CD14-positive monocyte (primary cell): ENCODE measurements at regions not wholly inside any gene's neighbourhood (a gene's known extent, or its start where the extent isn't known, plus 50 kb on each side); places are given as distances from the start of the nearest gene placed in this dataset.

Source experiments
- DNase-seq, 3 donors: peaks; one replicate each; pipeline ENCODE4 v3.0.0-alpha.2; 2011 to 2022
- H2AFZ ChIP-seq: 2 replicates; pipeline ENCODE4 v1.6.0; 2012; ENCODE audit warnings: mild to moderate bottlenecking, low read depth, low read length, inconsistent platforms; ENCODE audit not compliant: insufficient read depth, poor library complexity, severe bottlenecking
- H3K27ac ChIP-seq, 2 donors: 1 replicate in 1 of 2; 2 replicates in 1 of 2; pipeline ENCODE4 v1.5.1; 2012 to 2013; ENCODE audit warnings: low read length in 2 of 2, control low read depth in 1 of 2, inconsistent platforms in 1 of 2, low read depth in 1 of 2, mild to moderate bottlenecking in 1 of 2
- H3K27me3 ChIP-seq, 2 donors: one replicate each; pipeline versions ENCODE4 v1.6.0 to v1.6.1; 2011 to 2013; ENCODE audit warnings: low read length in 2 of 2; ENCODE audit not compliant: control insufficient read depth in 2 of 2, insufficient read depth in 2 of 2
- H3K36me3 ChIP-seq, 2 donors: replicated peaks in 1 of 2; 1 replicate in 1 of 2; 2 replicates in 1 of 2; pipeline versions ENCODE4 v1.5.1 to v1.6.1; 2012 to 2013; ENCODE audit warnings: low read length in 2 of 2, control low read depth in 1 of 2, inconsistent platforms in 1 of 2, mild to moderate bottlenecking in 1 of 2; ENCODE audit not compliant: insufficient read depth in 2 of 2, control insufficient read depth in 1 of 2
- H3K4me1 ChIP-seq, 2 donors: 1 replicate in 1 of 2; 2 replicates in 1 of 2; pipeline versions ENCODE4 v1.5.1 to v1.6.1; 2012 to 2013; ENCODE audit warnings: low read length in 2 of 2, control low read depth in 1 of 2, inconsistent platforms in 1 of 2, mild to moderate bottlenecking in 1 of 2, moderate library complexity in 1 of 2; ENCODE audit not compliant: insufficient read depth in 2 of 2, control insufficient read depth in 1 of 2
- H3K4me2 ChIP-seq: replicated peaks from 2 replicates; pipeline ENCODE3; 2012; ENCODE audit warnings: low read length, moderate library complexity, mild to moderate bottlenecking; ENCODE audit not compliant: poor library complexity, severe bottlenecking; ENCODE audit errors: extremely low read depth
- H3K4me3 ChIP-seq, 3 experiments: fragments of 200-600 bp in 1 of 3; sonication (generic) in 1 of 3; replicated peaks in 1 of 3; 1 replicate in 2 of 3; 2 replicates in 1 of 3; pipeline ENCODE4 v1.5.1; 2011 to 2013; ENCODE audit warnings: low read length in 3 of 3, mild to moderate bottlenecking in 3 of 3, control low read depth in 2 of 3, low read depth in 2 of 3, inconsistent platforms in 1 of 3, moderate library complexity in 1 of 3
- H3K79me2 ChIP-seq: 2 replicates; pipeline ENCODE4 v1.6.0; 2012; ENCODE audit warnings: mild to moderate bottlenecking, control low read depth, inconsistent platforms, low read length, moderate library complexity; ENCODE audit not compliant: insufficient read depth
- H3K9ac ChIP-seq: 2 replicates; pipeline ENCODE4 v1.6.0; 2017; ENCODE audit warnings: low read length, mild to moderate bottlenecking; ENCODE audit not compliant: insufficient read depth, poor library complexity, severe bottlenecking
- H3K9me3 ChIP-seq, 2 donors: replicated peaks in 1 of 2; 1 replicate in 1 of 2; 2 replicates in 1 of 2; pipeline versions ENCODE4 v1.5.1 to v1.6.1; 2012 to 2013; ENCODE audit warnings: low read length in 2 of 2, control low read depth in 1 of 2; ENCODE audit not compliant: control insufficient read depth in 1 of 2, insufficient read depth in 1 of 2
- H4K20me1 ChIP-seq: 2 replicates; pipeline ENCODE4 v1.6.0; 2012; ENCODE audit warnings: mild to moderate bottlenecking, low read length, control low read depth, moderate library complexity; ENCODE audit not compliant: insufficient read depth
- H3K27ac Mint-ChIP-seq, 7 donors: one replicate each; pipeline ENCODE4 v1.8.0; 2020; ENCODE audit warnings: mild to moderate bottlenecking in 7 of 7, mixed read lengths in 7 of 7, moderate library complexity in 6 of 7, inconsistent platforms in 2 of 7
- H3K27me3 Mint-ChIP-seq, 3 donors: one replicate each; pipeline ENCODE4 v1.8.0; 2021 to 2022; ENCODE audit warnings: low read depth in 3 of 3, mild to moderate bottlenecking in 3 of 3, mixed read lengths in 3 of 3, moderate library complexity in 3 of 3, inconsistent platforms in 1 of 3
- H3K36me3 Mint-ChIP-seq, 2 donors: one replicate each; pipeline ENCODE4 v1.8.0; 2020; ENCODE audit warnings: mixed read lengths in 2 of 2, inconsistent platforms in 1 of 2, mild to moderate bottlenecking in 1 of 2
- H3K4me1 Mint-ChIP-seq: one replicate; pipeline ENCODE4 v1.8.0; 2020; ENCODE audit warnings: mild to moderate bottlenecking, mixed read lengths
- H3K4me3 Mint-ChIP-seq, 2 donors: one replicate each; pipeline ENCODE4 v1.8.0; 2020; ENCODE audit warnings: mild to moderate bottlenecking in 2 of 2, mixed read lengths in 2 of 2, moderate library complexity in 1 of 2
- H3K9me3 Mint-ChIP-seq, 7 donors: one replicate each; pipeline ENCODE4 v1.8.0; 2020 to 2022; ENCODE audit warnings: mixed read lengths in 7 of 7, mild to moderate bottlenecking in 6 of 7, moderate library complexity in 6 of 7, inconsistent platforms in 2 of 7
- WGBS: methylation state at CpG from one replicate; pipeline ENCODE4 v1.1.5; 2013; ENCODE audit warnings: missing lambda C conversion rate; ENCODE audit not compliant: insufficient coverage; 5-methylcytosine and 5-hydroxymethylcytosine counted together
- intact Hi-C, 2 donors: fragments of 100-400 bp; cut with micrococcal nuclease; formaldehyde crosslinking; loops; one replicate each; pipeline versions ENCODE4 v1.15.0 to v1.15.1; 2023
- TF ChIP-seq, protein P1 (sequence below): fragments of 200-600 bp; IDR thresholded peaks from one replicate; pipeline ENCODE4 v1.8.0; 2022; ENCODE audit warnings: antibody characterized with exemption, mild to moderate bottlenecking

DNA sequence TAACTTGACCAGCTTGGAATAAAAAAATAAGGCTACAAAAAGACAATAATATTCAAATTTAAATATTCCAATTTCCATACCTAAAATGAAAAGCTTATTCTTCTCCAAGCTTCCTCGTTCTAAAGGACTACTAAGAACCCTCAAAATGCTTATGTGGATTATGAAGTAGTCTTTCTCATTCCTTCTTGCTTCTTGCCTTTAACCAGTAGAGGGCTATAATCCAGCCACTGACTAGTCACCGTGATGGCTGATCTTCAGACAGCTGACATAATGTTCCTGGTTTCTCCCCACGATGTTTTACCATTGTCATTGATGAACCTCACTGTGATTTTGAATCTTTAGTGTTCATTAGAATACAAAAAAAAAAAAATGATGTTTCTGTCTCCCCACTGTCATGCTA is 515.3 kb downstream of the TLE1 start:
- intact Hi-C loops, result no loop called here

DNA sequence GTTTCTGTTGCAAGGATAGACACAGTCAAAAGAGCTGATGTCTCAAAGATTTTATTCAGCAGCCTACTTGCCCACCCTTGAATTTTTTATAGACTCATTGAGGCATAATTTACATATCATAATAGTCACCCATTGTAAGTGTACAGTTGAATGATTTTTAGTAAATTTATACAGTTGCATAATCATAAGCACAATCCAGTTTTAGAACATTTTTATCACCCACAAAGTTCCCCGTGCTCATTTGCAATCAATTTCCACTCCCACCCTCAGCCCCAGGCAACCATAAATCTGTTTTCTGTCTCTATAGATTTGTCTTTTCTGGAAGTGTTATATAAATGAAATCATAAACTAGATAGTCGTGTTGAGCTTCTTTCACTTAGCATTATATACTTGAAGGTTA is 517.7 kb downstream of the TLE1 start:
- intact Hi-C loops, result no loop called here
- Histone ChIP-seq H3K27me3 (no peaks in the 10 kb centered on the region), H3K4me3 (no peak overlapping the region), H3K4me2 (no peak overlapping the region), H3K9me3 (no peaks in the 10 kb centered on the region), H2AFZ (no peak overlapping the region), H4K20me1 (no peaks in the 10 kb centered on the region), H3K4me1 (no peaks in the 10 kb centered on the region), H3K36me3 (no peaks in the 10 kb centered on the region), H3K27ac (no peak overlapping the region), H3K9ac (no peak overlapping the region), H3K79me2 (no peaks in the 10 kb centered on the region)
- DNase-seq, result no peak
- Mint-ChIP-seq H3K4me3 (no peak overlapping the region), H3K36me3 (no peaks in the 10 kb centered on the region), H3K27me3 (peaks cover 0 to 2% (median 0%) of the 10 kb centered on the region in 3 donors), H3K27ac (no peak overlapping the region), H3K9me3 (peaks cover 4 to 16% (median 8%) of the 10 kb centered on the region in 7 donors), H3K4me1 (no peaks in the 10 kb centered on the region)
- no CpG with 5 or more reads among the region's 2 CpGs for WGBS
- TF ChIP-seq, protein P1, sequence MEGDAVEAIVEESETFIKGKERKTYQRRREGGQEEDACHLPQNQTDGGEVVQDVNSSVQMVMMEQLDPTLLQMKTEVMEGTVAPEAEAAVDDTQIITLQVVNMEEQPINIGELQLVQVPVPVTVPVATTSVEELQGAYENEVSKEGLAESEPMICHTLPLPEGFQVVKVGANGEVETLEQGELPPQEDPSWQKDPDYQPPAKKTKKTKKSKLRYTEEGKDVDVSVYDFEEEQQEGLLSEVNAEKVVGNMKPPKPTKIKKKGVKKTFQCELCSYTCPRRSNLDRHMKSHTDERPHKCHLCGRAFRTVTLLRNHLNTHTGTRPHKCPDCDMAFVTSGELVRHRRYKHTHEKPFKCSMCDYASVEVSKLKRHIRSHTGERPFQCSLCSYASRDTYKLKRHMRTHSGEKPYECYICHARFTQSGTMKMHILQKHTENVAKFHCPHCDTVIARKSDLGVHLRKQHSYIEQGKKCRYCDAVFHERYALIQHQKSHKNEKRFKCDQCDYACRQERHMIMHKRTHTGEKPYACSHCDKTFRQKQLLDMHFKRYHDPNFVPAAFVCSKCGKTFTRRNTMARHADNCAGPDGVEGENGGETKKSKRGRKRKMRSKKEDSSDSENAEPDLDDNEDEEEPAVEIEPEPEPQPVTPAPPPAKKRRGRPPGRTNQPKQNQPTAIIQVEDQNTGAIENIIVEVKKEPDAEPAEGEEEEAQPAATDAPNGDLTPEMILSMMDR, result no peak

More for the DNA sequence above, 515.3 kb downstream of the TLE1 start:
- H3K79me2 ChIP-seq, result no peaks in the 10 kb centered on the region
- H3K4me2 ChIP-seq, result no peak overlapping the region
- no peak overlapping the region for H3K27ac ChIP-seq
- H3K27ac Mint-ChIP-seq, result no peak overlapping the region
- H3K4me3 ChIP-seq, result no peak overlapping the region
- H3K4me1 Mint-ChIP-seq, result no peaks in the 10 kb centered on the region
- H3K27me3 Mint-ChIP-seq, result peaks cover 0 to 2% (median 0%) of the 10 kb centered on the region in 3 donors
- H3K9ac ChIP-seq, result no peak overlapping the region
- no peak overlapping the region for H2AFZ ChIP-seq
- WGBS, result no CpG with 5 or more reads among the region's 3 CpGs
- H3K4me1 ChIP-seq, result no peaks in the 10 kb centered on the region
- no peaks in the 10 kb centered on the region for H3K27me3 ChIP-seq
- no peak for DNase-seq
- peaks cover 0 to 10% (median 3%) of the 10 kb centered on the region in 7 donors for H3K9me3 Mint-ChIP-seq
- no peaks in the 10 kb centered on the region for H3K9me3 ChIP-seq
- H4K20me1 ChIP-seq, result no peaks in the 10 kb centered on the region
- no peaks in the 10 kb centered on the region for H3K36me3 Mint-ChIP-seq
- H3K36me3 ChIP-seq, result no peaks in the 10 kb centered on the region
- TF ChIP-seq, protein P1, result no peak
- no peak overlapping the region for H3K4me3 Mint-ChIP-seq
